GM12874 (cell line): ENCODE measurements at regions not wholly inside any gene's neighbourhood (a gene's known extent, or its start where the extent isn't known, plus 50 kb on each side); places are given as distances from the start of the nearest gene placed in this dataset.

Source experiments
- CTCF ChIP-seq: IDR thresholded peaks from 2 replicates; pipeline ENCODE4 v1.5.1; 2011; ENCODE audit warnings: low read depth, mild to moderate bottlenecking, control low read depth, low read length, moderate library complexity; ENCODE audit not compliant: insufficient read depth

- no peak for TF ChIP-seq CTCF
These were observed 130.0 kb upstream of the EEPD1 start for GRCh38 chr7:36023033-36023560.

GRCh38 chr7:36025190-36025589 is 127.9 kb upstream of the EEPD1 start:
- TF ChIP-seq CTCF: no peak

- TF ChIP-seq CTCF: no peak
These were observed 123.7 kb upstream of the EEPD1 start for GRCh38 chr7:36029311-36029710.

- no peak for TF ChIP-seq CTCF
These were observed 123.1 kb upstream of the EEPD1 start for GRCh38 chr7:36029853-36030515.

- TF ChIP-seq CTCF: no peak
These were observed 120.7 kb upstream of the EEPD1 start for GRCh38 chr7:36032361-36032818.

- no peak for TF ChIP-seq CTCF
These were observed 119.0 kb upstream of the EEPD1 start for GRCh38 chr7:36034020-36034419.

GRCh38 chr7:36035186-36035585 is 117.9 kb upstream of the EEPD1 start:
- no peak for TF ChIP-seq CTCF
